HG03025 (cell line): ENCODE measurements at regions not wholly inside any gene's neighbourhood (a gene's known extent, or its start where the extent isn't known, plus 50 kb on each side); places are given as distances from the start of the nearest gene placed in this dataset.

ENCODE experiments used
- ATAC-seq: cut with Tn5 transposase; IDR thresholded peaks from one replicate; pipeline ENCODE4 v1.9.1; 2021; ENCODE audit warnings: mild to moderate bottlenecking, moderate library complexity; ENCODE audit not compliant: unreplicated experiment, low FRiP score

DNA sequence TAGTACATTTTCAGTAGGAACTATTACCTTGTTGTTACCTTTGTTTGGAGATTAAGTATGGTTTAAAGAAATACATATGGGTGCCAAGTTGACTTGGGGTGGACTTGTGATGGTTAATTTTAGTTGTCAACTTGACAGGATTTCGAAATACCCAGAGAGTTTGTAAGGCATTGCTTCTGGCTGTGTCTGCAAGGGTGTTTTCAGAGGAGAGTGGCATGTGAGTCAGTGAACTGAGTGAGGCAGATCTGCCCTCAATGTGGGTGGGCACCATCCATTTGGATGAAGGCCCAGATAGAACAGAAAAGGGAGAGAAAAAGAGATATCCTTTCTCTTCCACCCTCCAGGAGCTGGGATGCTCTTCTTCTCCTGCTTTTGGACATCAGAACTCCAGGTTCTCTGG, 315.5 kb downstream of the GPATCH2 start:
- no peak for ATAC-seq

DNA sequence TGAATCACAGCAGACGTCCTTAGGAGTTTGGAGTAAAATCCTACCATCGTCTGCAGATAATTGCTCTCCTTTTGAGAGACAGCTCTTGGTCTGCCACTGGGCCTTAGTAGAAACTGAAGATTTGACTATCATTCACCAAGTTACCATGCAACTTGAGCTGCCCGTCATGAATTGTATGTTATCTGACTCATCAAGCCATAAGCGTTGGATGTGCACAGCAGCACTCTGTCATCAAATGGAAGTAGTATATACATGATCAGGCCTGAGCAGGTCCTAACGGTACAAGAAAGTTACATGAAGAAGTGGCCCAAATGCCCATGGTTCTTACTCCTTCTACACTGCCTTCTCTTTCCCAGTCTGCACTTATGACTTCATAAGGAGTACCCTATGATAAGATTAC, 317.8 kb downstream of the GPATCH2 start:
- ATAC-seq, result no peak

DNA sequence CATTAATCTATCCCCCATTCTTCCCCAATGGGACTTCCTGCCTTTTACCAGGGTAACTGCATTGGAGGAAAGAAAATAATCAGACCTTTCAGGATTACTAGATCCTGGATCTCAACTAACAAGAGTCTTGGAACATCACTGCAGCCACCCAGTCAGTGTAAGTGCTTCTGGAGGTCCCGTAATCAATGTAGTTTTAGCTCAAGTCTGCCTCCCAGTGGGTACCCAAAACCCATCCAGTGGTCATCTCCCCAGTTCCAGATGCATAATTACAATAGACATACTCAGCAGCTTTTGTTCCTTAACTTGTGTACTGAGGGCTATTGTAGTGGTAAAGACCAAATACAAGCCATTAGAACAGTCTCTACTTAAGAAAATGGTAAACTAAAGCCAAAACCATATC, 319.1 kb downstream of the GPATCH2 start:
- no peak for ATAC-seq

DNA sequence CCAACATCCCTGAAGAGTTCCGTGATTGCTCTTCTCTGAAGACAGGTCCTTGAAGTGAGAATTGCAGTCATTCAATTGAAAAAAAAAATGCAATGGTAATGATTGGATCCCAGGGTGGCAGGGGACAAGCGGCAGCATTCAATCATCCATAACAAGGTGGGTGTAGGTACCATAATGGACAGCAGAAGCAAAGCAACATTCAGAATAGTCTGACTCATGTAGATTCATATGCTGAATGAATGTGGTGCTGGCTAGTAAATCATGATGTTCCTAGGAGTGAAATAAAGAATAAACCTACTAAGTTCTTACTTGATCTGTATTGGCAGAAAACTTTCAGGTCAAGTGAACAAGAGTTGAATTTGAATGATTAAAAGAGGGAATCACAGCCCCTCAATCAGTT, 319.6 kb downstream of the GPATCH2 start:
- no peak for ATAC-seq

DNA sequence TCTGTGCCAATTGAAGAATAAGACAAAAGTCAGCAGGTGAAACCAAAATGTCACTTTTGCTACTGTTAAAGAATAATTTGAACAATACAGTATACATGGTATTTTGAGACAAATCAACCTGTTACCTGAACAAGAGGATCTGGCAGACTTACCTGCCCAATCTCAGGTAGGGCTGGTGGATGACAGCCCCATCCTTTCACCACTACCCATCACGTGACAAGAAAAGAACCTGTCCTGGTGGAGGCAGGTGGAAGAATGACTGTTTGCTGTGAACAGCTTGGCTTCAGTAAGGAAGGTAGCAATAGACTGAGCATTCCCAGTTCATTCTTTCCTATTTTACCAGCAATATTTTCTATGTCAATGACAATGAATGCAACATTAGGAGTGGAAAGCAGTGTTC, 349.6 kb downstream of the GPATCH2 start:
- ATAC-seq, result no peak

DNA sequence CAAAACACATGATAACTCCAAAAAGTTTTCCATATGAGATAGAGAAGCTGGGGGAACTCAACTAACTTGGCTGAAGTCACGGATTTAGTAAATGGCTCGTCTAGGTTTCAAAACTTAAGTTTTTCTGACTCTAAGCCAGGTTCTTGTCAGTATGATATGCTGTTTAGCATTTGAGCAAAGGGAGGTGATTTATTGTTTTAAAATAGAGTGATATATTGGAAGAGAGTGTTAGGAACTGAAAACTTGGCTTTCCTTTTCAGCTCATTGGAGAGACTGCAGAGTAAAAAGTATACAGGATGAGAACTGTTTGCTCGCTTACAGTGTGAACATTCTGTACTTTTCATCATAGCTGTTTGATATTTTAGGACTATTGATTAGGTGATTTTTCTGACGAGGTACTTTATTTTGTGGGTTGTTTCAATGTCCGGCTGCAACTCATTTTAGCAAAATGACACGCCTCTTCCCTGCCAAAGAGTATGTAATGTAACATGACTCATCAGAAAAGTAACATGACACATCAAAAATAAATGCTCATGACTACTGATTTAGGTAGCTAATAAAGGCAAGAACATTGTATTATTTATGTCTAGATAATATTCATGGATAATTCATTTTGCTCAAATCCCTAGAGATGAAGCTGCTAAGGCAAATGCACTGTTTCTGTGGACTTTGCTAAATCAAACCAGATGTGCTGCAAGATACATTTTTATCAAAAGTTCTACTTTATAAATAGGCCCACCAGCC, 355.1 kb downstream of the GPATCH2 start:
- ATAC-seq, result no peak

DNA sequence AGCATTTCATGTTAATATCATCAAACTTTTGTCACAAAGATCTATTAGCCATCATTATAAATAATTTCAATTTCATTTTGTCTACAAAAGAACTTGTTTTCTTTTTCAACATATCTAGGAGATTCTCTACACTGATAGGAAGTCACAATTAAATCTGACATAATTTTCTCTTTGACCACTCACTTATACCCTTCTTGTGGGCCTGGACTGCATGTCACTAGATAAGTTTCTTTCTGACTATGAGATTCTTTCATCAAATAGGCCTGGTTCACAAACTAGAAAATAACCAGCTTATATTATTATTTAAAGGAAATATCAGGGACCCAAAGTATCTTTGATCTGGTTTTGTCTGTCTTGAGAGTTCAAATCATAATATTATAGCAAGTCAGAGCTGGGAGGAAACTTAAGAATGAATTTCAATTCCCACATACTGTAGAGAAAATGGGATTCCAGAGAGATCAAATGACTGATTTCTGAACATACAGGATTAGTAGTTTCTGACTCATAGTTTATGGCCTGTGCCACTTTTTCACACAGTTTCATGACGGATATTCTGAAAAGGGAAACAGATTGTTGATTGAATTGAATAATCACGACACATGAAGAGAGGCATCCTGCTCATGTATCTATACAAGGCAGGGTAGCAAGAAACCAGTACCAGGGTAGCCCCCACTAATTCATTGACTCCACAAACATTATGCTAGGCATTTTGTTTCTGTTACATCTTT, 355.8 kb downstream of the GPATCH2 start:
- peak; percentile 65 for ATAC-seq

DNA sequence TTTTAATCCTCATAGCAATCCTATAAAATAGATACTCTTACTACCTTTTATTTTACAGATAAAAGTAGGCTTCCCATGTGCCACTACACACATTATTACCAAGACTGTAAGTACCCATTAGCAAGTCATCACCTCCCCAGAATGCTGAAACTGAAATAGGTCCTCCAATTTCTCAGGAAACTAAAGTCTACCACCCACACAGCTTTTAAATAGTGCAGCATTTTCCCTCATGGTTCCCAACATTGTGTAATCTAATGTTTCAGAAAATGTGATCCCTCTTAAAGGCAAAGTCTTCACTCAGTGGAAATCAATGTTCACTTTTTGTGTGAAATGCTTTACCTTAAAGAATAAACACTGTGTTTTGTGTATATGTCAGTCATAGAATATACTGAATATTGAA, 356.5 kb downstream of the GPATCH2 start:
- no peak for ATAC-seq

DNA sequence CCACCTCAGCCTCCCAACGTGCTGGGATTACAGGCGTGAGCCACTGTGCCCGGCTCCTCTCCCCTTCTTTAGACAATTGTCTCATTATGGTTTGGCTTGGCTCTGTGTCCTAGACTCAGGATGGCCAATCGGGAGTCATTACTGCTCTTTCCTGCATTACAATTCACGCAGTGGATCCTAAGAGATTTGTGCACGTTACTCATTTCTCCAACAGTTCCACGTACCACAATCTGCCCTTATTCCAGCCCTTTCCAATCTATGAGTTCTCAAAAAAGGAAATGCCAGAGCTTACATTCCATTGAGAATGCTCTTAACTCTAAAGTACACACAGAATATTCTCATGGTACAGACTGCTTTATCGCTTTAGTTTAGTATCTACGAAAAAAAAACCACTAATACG, 357.0 kb downstream of the GPATCH2 start:
- ATAC-seq, result no peak

DNA sequence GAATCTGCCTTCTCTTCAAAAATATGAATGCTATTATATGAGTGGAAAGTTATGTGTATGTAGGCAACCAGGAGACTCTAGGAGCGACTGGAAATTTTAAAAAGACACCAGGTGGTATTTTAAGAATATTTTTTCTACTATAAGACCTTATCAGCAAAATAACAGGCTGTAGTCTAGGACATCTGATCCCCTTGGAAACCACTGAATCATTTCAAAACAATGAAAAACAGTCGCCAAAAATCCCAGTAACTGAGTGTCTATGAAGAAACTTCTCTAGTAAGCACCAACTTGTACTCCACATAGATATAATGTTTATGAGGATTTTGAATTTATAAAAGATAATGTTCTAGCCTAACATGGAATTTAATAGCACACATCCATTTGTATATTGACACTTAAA, 358.5 kb downstream of the GPATCH2 start:
- ATAC-seq, result no peak

DNA sequence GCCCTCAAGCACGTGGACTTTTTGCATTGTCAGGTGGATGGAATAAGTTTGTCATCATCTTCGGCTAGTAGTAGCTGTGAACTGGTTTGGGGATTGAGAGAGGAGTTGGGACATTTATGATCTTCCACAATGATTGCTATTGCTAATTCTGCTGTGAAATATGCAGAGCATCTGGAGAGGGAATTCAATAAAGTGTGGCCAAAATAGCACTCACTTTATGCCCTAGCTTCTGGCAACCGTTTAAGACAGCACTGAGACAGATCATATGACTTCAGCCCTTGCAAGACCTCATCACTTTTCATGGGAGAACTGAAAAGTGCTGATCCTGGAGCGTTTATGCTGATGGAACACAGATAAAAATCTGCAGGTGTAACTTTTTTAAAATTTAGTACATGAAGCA, 360.8 kb downstream of the GPATCH2 start:
- no peak for ATAC-seq

DNA sequence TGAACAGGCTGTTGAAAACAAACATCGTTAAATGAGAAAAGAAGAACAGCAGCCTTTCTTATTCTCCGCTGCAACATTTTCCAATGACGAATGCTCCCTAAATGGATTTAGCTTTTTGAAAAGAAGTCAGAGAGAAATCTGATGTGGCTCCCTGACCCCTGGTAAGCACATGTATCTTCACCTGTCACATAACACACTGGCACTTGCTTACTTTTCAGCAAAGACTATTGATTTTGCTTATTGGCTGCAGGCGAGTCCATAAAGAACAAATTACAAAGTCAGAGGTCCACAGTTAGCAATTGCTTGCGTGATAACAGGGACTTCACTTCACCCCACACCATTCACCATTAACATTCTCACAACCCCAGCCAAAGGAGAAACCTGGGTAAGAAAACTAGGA, 362.8 kb downstream of the GPATCH2 start:
- ATAC-seq, result no peak

DNA sequence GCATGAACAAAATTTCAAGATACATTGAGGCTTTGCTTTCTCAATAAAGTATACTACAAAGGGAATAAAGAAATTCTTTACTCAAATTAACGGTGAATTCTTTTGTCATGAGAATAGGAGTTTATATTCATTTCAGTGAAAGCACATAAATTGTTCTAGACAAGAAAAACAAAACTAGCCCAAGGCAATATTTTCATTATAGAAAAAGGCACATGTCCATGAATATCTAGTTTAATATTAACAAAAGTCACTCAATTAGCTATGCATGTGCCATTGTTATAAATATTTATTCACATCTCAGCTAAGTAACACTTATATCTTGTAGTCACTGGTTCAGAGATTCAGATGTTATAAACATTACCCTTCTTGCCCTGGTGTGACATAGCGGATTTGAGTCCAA, 369.3 kb downstream of the GPATCH2 start:
- no peak for ATAC-seq

DNA sequence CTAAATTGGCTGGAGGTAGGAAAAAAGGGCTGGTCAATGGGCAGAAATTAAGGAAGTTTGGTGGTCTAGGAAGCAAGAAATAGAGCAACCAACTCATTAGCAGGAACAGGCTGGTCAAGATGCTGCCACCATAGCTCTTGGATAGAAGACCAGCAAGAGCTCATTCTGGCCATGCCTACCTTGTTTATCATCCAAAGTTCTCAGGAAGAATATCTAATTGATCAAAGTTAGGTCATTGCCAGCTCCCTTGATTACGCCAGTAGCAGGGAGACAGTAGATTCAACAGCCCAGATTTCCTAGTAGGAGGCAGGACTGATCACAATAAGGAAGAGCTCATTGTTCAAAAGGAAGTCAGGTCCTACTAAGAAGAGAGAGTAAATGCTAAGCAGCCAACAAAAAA, 370.2 kb downstream of the GPATCH2 start:
- no peak for ATAC-seq

DNA sequence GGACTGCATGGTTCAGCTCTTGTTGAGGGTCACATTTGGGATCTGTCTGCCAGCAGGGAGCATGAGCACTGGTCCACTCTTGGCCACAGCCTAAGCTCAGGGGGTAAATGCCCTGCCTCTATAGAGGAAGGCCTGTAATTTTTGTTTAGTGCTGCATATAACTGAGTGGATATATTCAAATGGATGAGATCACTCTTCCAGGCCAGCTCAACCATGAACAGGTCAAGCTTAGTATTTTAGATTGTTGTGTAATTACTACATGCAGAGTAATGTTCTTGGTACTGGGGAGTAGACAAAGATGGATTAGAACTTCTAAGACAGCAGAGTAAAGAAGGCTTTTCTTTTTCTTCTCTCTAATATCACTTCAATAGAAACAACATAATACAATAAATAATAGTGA, 376.9 kb downstream of the GPATCH2 start:
- no peak for ATAC-seq

DNA sequence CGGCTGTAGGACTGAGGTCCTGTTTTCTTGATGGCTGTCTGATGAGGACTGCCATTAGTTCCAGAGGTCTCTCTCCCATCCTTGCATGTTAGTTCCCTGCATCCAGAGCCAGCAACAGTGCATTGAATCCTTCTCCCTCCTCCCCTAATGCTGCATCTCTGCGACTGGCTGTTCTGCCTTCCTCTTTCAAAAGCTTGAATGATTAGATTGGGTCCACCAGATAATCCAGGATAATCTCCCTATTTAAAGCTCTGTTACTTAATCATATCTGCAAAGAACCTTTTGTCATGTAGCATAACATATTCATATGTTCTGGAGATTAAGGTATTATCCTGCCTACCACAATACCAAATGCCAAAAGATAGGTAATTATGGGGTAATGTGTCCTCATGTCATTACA, 377.5 kb downstream of the GPATCH2 start:
- ATAC-seq, result no peak

DNA sequence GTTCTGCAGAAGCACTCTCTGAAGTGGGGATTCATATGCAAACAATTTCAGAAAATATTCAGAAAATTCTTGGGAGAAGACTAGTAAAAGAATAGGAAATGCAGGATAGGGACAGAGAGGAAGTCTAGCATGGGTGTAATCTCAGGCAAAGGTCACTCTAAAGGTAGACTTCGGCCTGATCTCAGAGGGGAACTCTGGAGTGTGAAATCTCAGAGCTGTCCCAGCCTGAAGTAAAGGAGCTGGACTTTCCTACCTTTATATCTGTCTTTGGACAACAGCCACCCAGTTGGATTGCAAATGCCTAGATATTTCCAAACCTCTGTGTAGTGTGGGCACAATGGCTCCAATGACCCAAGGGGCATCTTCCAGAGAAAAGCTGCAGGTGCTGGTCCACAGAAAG, 379.8 kb downstream of the GPATCH2 start:
- ATAC-seq, result no peak

DNA sequence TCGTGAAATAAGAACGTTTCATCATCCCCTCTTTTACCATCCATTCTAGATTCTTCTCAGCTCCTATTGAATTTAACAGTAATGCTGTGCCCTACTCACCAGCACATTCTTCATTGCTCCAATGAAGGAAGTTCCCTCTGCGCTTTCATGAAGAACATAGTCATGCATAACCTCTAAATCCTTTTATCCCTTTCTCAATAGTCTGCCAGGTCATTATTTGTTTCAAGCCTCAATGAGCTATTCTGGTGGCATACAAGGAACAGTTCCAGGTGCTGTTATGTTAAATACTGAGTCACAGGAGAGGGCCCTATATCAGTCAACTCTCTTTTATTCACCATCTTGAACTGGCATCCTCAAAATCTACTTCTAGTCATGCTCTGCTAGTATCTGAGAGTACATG, 381.0 kb downstream of the GPATCH2 start:
- no peak for ATAC-seq

DNA sequence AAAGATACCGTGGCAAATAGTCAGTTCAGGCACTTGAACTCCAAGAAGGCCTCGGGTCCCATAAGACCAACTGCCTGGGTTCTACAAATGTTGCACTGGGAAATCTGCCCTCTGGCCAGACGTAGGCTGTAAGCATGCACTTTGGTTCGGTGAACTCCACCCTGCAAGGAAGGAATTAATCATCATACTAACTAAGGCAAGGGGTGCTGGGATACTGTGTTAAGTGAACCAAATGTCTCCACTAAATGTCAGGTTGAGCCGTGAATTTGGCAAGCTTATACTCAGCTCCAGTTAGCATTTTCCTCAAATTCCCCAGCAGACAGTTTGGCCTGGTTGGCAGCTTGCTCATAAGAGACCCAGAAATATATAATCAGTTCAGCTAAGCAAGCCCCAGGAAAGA, 385.9 kb downstream of the GPATCH2 start:
- no peak for ATAC-seq

DNA sequence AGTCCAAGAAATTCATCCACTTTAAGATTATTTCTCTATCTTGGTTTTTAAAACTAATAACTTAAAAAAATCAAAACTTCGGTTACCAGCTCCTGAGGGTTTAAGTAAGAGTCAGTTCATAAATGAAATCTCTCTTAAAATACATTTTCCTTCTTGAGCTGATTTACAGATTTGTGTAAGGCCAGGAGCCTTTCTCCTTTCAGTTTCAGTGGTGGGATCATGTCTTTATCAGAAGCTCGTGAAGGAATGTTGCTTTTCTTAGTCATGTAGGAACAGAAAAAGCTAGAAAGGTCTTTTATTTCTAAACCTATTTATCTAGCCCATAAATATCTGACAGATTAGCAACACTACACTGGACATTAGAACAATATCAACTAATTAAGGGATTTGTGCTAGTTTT, 390.2 kb downstream of the GPATCH2 start:
- no peak for ATAC-seq

DNA sequence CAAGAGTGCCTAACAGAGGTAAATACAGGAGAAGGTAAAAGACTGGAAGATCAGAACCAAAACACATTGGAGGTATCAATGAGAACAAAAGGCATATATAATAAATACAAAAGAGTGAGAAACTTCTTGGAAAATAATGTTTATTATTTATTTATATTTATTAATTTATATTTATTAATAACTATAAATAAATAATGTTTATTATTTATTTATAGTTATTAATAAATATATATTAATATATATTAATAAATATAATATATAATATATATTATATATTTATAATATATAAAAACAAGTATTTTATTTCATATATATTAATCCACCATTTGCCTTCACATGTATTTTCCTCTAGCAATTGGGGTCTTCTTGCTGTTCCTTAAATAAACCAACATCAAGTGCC, 391.9 kb downstream of the GPATCH2 start:
- ATAC-seq, result no peak

DNA sequence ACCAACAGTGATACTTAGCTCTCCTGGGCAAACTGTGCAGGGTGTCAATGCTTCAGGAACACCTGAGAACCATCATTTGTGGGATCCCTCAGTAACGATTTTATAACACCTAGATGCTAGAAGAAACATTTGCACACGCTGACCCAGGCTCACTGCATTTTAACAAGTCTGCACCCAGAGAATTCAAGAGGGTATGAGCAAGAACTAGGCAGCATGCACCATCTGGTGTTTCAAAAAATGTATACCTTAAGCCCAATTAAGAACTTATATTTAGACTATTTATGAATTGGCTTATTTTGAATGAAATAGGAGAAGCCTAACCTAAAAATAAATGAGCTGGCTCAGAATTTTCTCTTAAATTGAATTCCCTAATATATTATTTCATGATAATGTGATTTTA, 400.5 kb downstream of the GPATCH2 start:
- ATAC-seq, result no peak
